Naive thymus-derived CD8-positive, alpha-beta T cell (primary cell): ENCODE measurements at regions not wholly inside any gene's neighbourhood (a gene's known extent, or its start where the extent isn't known, plus 50 kb on each side); places are given as distances from the start of the nearest gene placed in this dataset.

Source experiments
- ATAC-seq, 2 donors: fragments of 150-1000 bp; cut with Tn5 transposase in 1 of 2; sonication (Bioruptor Pico), chemical (Tn5 transposase) in 1 of 2; 1 replicate in 1 of 2; 2 replicates in 1 of 2; pipeline ENCODE4 v1.10.0; 2021; ENCODE audit warnings: mild to moderate bottlenecking in 2 of 2, moderate library complexity in 2 of 2
- POLR2A ChIA-PET: fragments of 350-600 bp; sonication (Branson Sonifier 250); formaldehyde crosslinking; loops from one replicate; lab custom pipeline; 2021; ENCODE audit warnings: antibody characterized with exemption; lab: Charles Lee
- DNase-seq, 10 donors: peaks; one replicate each; pipeline versions ENCODE4 v3.0.0 to v3.0.0-alpha.2; 2020 to 2022
- H3K27ac Mint-ChIP-seq, 10 donors: one replicate each; pipeline ENCODE4 v1.8.0; 2020 to 2022; ENCODE audit warnings: mild to moderate bottlenecking in 10 of 10, mixed read lengths in 10 of 10, moderate library complexity in 4 of 10, inconsistent platforms in 1 of 10
- H3K27me3 Mint-ChIP-seq, 5 donors: one replicate each; pipeline ENCODE4 v1.8.0; 2021 to 2022; ENCODE audit warnings: mixed read lengths in 5 of 5
- H3K36me3 Mint-ChIP-seq, 3 donors: one replicate each; pipeline ENCODE4 v1.8.0; 2020 to 2022; ENCODE audit warnings: mixed read lengths in 3 of 3, mild to moderate bottlenecking in 2 of 3, inconsistent platforms in 1 of 3
- H3K4me1 Mint-ChIP-seq, 4 donors: one replicate each; pipeline ENCODE4 v1.8.0; 2021 to 2022; ENCODE audit warnings: mixed read lengths in 4 of 4
- H3K4me3 Mint-ChIP-seq, 10 donors: one replicate each; pipeline ENCODE4 v1.8.0; 2020 to 2022; ENCODE audit warnings: mild to moderate bottlenecking in 10 of 10, mixed read lengths in 10 of 10, moderate library complexity in 6 of 10, inconsistent platforms in 1 of 10
- H3K9me3 Mint-ChIP-seq, 9 donors: one replicate each; pipeline ENCODE4 v1.8.0; 2020 to 2022; ENCODE audit warnings: mixed read lengths in 9 of 9, mild to moderate bottlenecking in 3 of 9, inconsistent platforms in 1 of 9, moderate library complexity in 1 of 9

DNA sequence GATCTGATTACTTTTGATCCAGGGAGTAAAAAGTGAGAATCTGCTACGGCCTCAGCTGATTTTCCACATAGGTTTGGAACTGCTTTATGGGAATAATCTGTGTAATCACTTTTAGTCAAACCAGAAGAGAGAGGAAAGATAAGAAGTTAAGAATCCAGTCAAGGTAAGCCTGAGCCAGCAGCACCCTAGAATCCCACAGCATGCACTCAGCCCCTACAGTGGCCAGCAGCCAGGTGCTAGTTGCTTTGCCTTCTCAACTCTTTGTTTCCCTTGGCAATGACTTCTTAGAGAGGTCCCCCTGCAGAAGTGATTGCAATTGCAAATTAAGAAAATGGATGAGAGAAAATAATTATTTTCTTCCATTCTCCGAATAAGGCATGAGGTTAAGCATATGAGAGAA is 59.7 kb upstream of the TMED7 start:
- DNase-seq (no peak), ATAC-seq (no peak)
- Mint-ChIP-seq H3K4me1 (no peaks in the 10 kb centered on the region), H3K27ac (no peak overlapping the region), H3K36me3 (no peaks in the 10 kb centered on the region), H3K4me3 (no peak overlapping the region), H3K27me3 (peaks cover 15 to 55% (median 19%) of the 10 kb centered on the region in 5 donors), H3K9me3 (peaks cover 0 to 5% (median 0%) of the 10 kb centered on the region in 9 donors)
- POLR2A ChIA-PET: no interaction called here

- no peak for DNase-seq
- POLR2A ChIA-PET: no interaction called here
- Mint-ChIP-seq H3K36me3 (no peaks in the 10 kb centered on the region), H3K4me1 (no peaks in the 10 kb centered on the region), H3K4me3 (no peak overlapping the region), H3K27ac (no peak overlapping the region), H3K27me3 (peaks cover 15 to 51% (median 17%) of the 10 kb centered on the region in 5 donors), H3K9me3 (peaks cover 0 to 2% (median 0%) of the 10 kb centered on the region in 9 donors)
- ATAC-seq: no peak
These were observed 58.7 kb upstream of the TMED7 start for GRCh38 chr5:115684513-115685037.

- ATAC-seq (no peak), DNase-seq (no peak)
- Mint-ChIP-seq H3K9me3 (peaks cover 0 to 2% (median 0%) of the 10 kb centered on the region in 9 donors), H3K27ac (no peak overlapping the region), H3K36me3 (no peaks in the 10 kb centered on the region), H3K4me1 (no peaks in the 10 kb centered on the region), H3K4me3 (no peak overlapping the region), H3K27me3 (peaks cover 9 to 36% (median 12%) of the 10 kb centered on the region in 5 donors)
- POLR2A ChIA-PET: no interaction called here
These were observed 57.2 kb upstream of the TMED7 start for GRCh38 chr5:115683081-115683480.
